GM23338 (cell line): ENCODE measurements at regions not wholly inside any gene's neighbourhood (a gene's known extent, or its start where the extent isn't known, plus 50 kb on each side); places are given as distances from the start of the nearest gene placed in this dataset.

Experiments
- ATAC-seq: fragments of 200-7000 bp; cut with Tn5 transposase; 3 replicates; pipeline ENCODE4 v1.9.1; 2020
- DNase-seq: peaks from one replicate; pipeline ENCODE4 v3.0.0-alpha.2; 2015; ENCODE audit warnings: low spot score
- H2AFZ ChIP-seq: fragments of 200-600 bp; sonication (generic); 2 replicates; pipeline ENCODE4 v1.8.0; 2016; ENCODE audit warnings: antibody characterized with exemption, mild to moderate bottlenecking, moderate library complexity
- H3F3A ChIP-seq: fragments of 200-600 bp; sonication (generic); replicated peaks from 2 replicates; pipeline ENCODE4 v1.8.0; 2017; ENCODE audit warnings: antibody characterized with exemption, mixed run types, low read depth
- H3K27ac ChIP-seq: fragments of 200-600 bp; sonication (generic); 2 replicates; pipeline ENCODE4 v1.6.1; 2016; ENCODE audit warnings: low read depth
- H3K27me3 ChIP-seq: fragments of 200-600 bp; sonication (generic); 2 replicates; pipeline ENCODE4 v1.8.0; 2016; ENCODE audit warnings: mild to moderate bottlenecking, mixed run types, moderate library complexity; ENCODE audit not compliant: insufficient read depth
- H3K36me3 ChIP-seq: fragments of 200-600 bp; sonication (generic); 2 replicates; pipeline ENCODE4 v1.8.0; 2016; ENCODE audit warnings: mild to moderate bottlenecking; ENCODE audit not compliant: insufficient read depth
- H3K4me1 ChIP-seq: fragments of 200-600 bp; sonication (generic); 2 replicates; pipeline ENCODE4 v1.8.0; 2016; ENCODE audit warnings: mild to moderate bottlenecking, moderate library complexity; ENCODE audit not compliant: insufficient read depth
- H3K4me2 ChIP-seq: fragments of 200-600 bp; sonication (generic); 2 replicates; pipeline ENCODE4 v1.7.1; 2017; ENCODE audit warnings: mixed run types
- H3K4me3 ChIP-seq: fragments of 200-600 bp; sonication (generic); 2 replicates; pipeline ENCODE4 v1.6.1; 2016; ENCODE audit warnings: mixed run types
- H3K79me2 ChIP-seq: fragments of 200-600 bp; sonication (generic); replicated peaks from 2 replicates; pipeline ENCODE4 v1.8.0; 2017; ENCODE audit warnings: mild to moderate bottlenecking; ENCODE audit not compliant: insufficient read depth
- H3K9me2 ChIP-seq: fragments of 200-600 bp; sonication (generic); 2 replicates; pipeline ENCODE4 v1.8.0; 2017; ENCODE audit not compliant: insufficient read depth
- H4K20me1 ChIP-seq: fragments of 200-600 bp; sonication (generic); replicated peaks from 2 replicates; pipeline ENCODE4 v1.8.0; 2017; ENCODE audit warnings: mild to moderate bottlenecking; ENCODE audit not compliant: insufficient read depth
- H3K27ac Mint-ChIP-seq: 2 replicates; pipeline ENCODE4 v1.8.0; 2020; ENCODE audit warnings: inconsistent platforms, mild to moderate bottlenecking, moderate library complexity, mixed read lengths
- H3K27me3 Mint-ChIP-seq: 3 replicates; pipeline ENCODE4 v1.8.0; 2022; ENCODE audit warnings: low read depth, mild to moderate bottlenecking, moderate library complexity, mixed read lengths, inconsistent platforms; ENCODE audit not compliant: insufficient read depth, poor library complexity
- H3K36me3 Mint-ChIP-seq: 3 replicates; pipeline ENCODE4 v1.8.0; 2021; ENCODE audit warnings: low read depth, mild to moderate bottlenecking, inconsistent platforms, moderate library complexity, mixed read lengths
- H3K4me1 Mint-ChIP-seq: 3 replicates; pipeline ENCODE4 v1.8.0; 2020; ENCODE audit warnings: mild to moderate bottlenecking, inconsistent platforms, mixed read lengths
- H3K4me3 Mint-ChIP-seq: 3 replicates; pipeline ENCODE4 v1.8.0; 2021; ENCODE audit warnings: moderate library complexity, mild to moderate bottlenecking, inconsistent platforms, mixed read lengths
- H3K9me3 Mint-ChIP-seq: 3 replicates; pipeline ENCODE4 v1.8.0; 2020; ENCODE audit warnings: moderate library complexity, mild to moderate bottlenecking, inconsistent platforms, mixed read lengths
- CREB1 ChIP-seq: fragments of 250-450 bp; sonication (Bioruptor Pico); IDR thresholded peaks from 2 replicates; pipeline ENCODE4 v1.5.0; 2020; ENCODE audit warnings: low read depth, mild to moderate bottlenecking, moderate library complexity
- CTCF ChIP-seq, 2 experiments: fragments of 200-600 bp in 1 of 2; sonication (generic) in 1 of 2; conservative IDR thresholded peaks; 2 replicates each; pipeline versions ENCODE4 v1.5.1 to v1.6.1; 2016 to 2017; ENCODE audit warnings: antibody characterized with exemption in 2 of 2, low read depth in 2 of 2, mild to moderate bottlenecking in 2 of 2, moderate library complexity in 1 of 2
- ETS1 ChIP-seq: IDR thresholded peaks from 2 replicates; pipeline ENCODE4 v1.6.1; 2016; ENCODE audit warnings: antibody characterized with exemption
- EZH2 ChIP-seq: fragments of 200-600 bp; sonication (generic); IDR thresholded peaks from one replicate; pipeline ENCODE4 v1.8.0; 2017; ENCODE audit warnings: antibody characterized with exemption, mild to moderate bottlenecking, low read depth; ENCODE audit not compliant: unreplicated experiment
- EZH2phosphoT487 ChIP-seq: fragments of 200-600 bp; sonication (generic); IDR thresholded peaks from one replicate; pipeline ENCODE4 v1.8.1; 2018; ENCODE audit warnings: antibody characterized with exemption; ENCODE audit not compliant: unreplicated experiment
- JUNB ChIP-seq: IDR thresholded peaks from one replicate; pipeline ENCODE4 v1.6.1; 2016; ENCODE audit warnings: antibody characterized with exemption; ENCODE audit not compliant: unreplicated experiment
- NANOG ChIP-seq: IDR thresholded peaks from 2 replicates; pipeline ENCODE4 v1.6.1; 2016; ENCODE audit warnings: antibody characterized with exemption, borderline replicate concordance
- POLR2AphosphoS5 ChIP-seq: IDR thresholded peaks from 2 replicates; pipeline ENCODE4 v1.6.1; 2016; ENCODE audit warnings: antibody characterized with exemption, low read depth
- REST ChIP-seq: IDR thresholded peaks from one replicate; pipeline ENCODE4 v1.6.1; 2018; ENCODE audit warnings: antibody characterized with exemption; ENCODE audit not compliant: unreplicated experiment
- STAT1 ChIP-seq: IDR thresholded peaks from one replicate; pipeline ENCODE4 v1.6.1; 2016; ENCODE audit warnings: antibody characterized with exemption; ENCODE audit not compliant: unreplicated experiment
- ZNF114 ChIP-seq: fragments of 250-450 bp; sonication (Bioruptor Pico); IDR thresholded peaks from 2 replicates; pipeline ENCODE4 v1.5.0; 2020; ENCODE audit warnings: mild to moderate bottlenecking, moderate library complexity
- ZNF331 ChIP-seq: fragments of 250-450 bp; sonication (Bioruptor Pico); IDR thresholded peaks from 2 replicates; pipeline ENCODE4 v1.5.0; 2020; ENCODE audit warnings: low read depth, mild to moderate bottlenecking, moderate library complexity
- TF ChIP-seq, protein P1 (sequence below): fragments of 250-450 bp; sonication (Bioruptor Pico); IDR thresholded peaks from 2 replicates; pipeline ENCODE4 v1.5.0; 2020; ENCODE audit warnings: mild to moderate bottlenecking, moderate library complexity

GRCh38 chr12:115109863-115110262 is 425.9 kb upstream of the TBX3 start:
- DNase-seq (no peak), ATAC-seq (no peak)
- Histone ChIP-seq H3K36me3 (no peaks in the 10 kb centered on the region), H3K27me3 (no peaks in the 10 kb centered on the region), H3K79me2 (no peaks in the 10 kb centered on the region), H3K4me1 (0 out of 2 replicates have a peak, but pooled peaks cover 7% of the 10 kb centered on the region), H3F3A (no peaks in the 10 kb centered on the region), H3K27ac (no peak overlapping the region), H2AFZ (no peak overlapping the region), H3K4me3 (no peak overlapping the region), H4K20me1 (no peaks in the 10 kb centered on the region), H3K9me2 (no peaks in the 10 kb centered on the region), H3K4me2 (no peak overlapping the region)
- Mint-ChIP-seq H3K36me3 (no peaks in the 10 kb centered on the region), H3K4me1 (peaks cover 11% of the 10 kb centered on the region; the same call in 2 of the 3 replicates), H3K4me3 (no peak overlapping the region), H3K9me3 (no peaks in the 10 kb centered on the region; the same call in 2 of the 3 replicates), H3K27ac (no peak overlapping the region), H3K27me3 (no peaks in the 10 kb centered on the region)
- no peak for TF ChIP-seq JUNB
- no peak for TF ChIP-seq STAT1
- TF ChIP-seq ZNF331 (CRISPR knock-in tag): no peak
- TF ChIP-seq CREB1: no peak
- no peak for TF ChIP-seq CTCF (conservative IDR thresholded peaks at IDR 0.05; ENCODE audit: low read depth in 2 of 2)
- TF ChIP-seq, protein P1, sequence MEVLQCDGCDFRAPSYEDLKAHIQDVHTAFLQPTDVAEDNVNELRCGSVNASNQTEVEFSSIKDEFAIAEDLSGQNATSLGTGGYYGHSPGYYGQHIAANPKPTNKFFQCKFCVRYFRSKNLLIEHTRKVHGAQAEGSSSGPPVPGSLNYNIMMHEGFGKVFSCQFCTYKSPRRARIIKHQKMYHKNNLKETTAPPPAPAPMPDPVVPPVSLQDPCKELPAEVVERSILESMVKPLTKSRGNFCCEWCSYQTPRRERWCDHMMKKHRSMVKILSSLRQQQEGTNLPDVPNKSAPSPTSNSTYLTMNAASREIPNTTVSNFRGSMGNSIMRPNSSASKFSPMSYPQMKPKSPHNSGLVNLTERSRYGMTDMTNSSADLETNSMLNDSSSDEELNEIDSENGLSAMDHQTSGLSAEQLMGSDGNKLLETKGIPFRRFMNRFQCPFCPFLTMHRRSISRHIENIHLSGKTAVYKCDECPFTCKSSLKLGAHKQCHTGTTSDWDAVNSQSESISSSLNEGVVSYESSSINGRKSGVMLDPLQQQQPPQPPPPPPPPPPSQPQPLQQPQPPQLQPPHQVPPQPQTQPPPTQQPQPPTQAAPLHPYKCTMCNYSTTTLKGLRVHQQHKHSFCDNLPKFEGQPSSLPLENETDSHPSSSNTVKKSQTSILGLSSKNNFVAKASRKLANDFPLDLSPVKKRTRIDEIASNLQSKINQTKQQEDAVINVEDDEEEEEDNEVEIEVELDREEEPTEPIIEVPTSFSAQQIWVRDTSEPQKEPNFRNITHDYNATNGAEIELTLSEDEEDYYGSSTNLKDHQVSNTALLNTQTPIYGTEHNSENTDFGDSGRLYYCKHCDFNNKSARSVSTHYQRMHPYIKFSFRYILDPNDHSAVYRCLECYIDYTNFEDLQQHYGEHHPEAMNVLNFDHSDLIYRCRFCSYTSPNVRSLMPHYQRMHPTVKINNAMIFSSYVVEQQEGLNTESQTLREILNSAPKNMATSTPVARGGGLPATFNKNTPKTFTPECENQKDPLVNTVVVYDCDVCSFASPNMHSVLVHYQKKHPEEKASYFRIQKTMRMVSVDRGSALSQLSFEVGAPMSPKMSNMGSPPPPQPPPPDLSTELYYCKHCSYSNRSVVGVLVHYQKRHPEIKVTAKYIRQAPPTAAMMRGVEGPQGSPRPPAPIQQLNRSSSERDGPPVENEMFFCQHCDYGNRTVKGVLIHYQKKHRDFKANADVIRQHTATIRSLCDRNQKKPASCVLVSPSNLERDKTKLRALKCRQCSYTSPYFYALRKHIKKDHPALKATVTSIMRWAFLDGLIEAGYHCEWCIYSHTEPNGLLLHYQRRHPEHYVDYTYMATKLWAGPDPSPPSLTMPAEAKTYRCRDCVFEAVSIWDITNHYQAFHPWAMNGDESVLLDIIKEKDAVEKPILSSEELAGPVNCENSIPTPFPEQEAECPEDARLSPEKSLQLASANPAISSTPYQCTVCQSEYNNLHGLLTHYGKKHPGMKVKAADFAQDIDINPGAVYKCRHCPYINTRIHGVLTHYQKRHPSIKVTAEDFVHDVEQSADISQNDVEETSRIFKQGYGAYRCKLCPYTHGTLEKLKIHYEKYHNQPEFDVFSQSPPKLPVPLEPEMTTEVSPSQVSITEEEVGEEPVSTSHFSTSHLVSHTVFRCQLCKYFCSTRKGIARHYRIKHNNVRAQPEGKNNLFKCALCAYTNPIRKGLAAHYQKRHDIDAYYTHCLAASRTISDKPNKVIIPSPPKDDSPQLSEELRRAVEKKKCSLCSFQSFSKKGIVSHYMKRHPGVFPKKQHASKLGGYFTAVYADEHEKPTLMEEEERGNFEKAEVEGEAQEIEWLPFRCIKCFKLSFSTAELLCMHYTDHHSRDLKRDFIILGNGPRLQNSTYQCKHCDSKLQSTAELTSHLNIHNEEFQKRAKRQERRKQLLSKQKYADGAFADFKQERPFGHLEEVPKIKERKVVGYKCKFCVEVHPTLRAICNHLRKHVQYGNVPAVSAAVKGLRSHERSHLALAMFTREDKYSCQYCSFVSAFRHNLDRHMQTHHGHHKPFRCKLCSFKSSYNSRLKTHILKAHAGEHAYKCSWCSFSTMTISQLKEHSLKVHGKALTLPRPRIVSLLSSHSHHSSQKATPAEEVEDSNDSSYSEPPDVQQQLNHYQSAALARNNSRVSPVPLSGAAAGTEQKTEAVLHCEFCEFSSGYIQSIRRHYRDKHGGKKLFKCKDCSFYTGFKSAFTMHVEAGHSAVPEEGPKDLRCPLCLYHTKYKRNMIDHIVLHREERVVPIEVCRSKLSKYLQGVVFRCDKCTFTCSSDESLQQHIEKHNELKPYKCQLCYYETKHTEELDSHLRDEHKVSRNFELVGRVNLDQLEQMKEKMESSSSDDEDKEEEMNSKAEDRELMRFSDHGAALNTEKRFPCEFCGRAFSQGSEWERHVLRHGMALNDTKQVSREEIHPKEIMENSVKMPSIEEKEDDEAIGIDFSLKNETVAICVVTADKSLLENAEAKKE: no peak
- TF ChIP-seq REST: no peak
- no peak for TF ChIP-seq NANOG
- no peak for TF ChIP-seq EZH2phosphoT487
- no peak for TF ChIP-seq ZNF114 (CRISPR knock-in tag)
- TF ChIP-seq EZH2: no peak
- TF ChIP-seq ETS1: no peak
- no peak for TF ChIP-seq POLR2AphosphoS5
